HFFc6 (cell line): ENCODE measurements at regions not wholly inside any gene's neighbourhood (a gene's known extent, or its start where the extent isn't known, plus 50 kb on each side); places are given as distances from the start of the nearest gene placed in this dataset.
A peak's percentile ranks its signal among the peaks of the same experiment; 100 is the strongest.

Source experiments
- DNase-seq: peaks from one replicate; pipeline ENCODE4 v3.0.0-alpha.2; 2018
- H3K27ac Mint-ChIP-seq: 2 replicates; pipeline ENCODE4 v1.8.0; 2020; ENCODE audit warnings: mild to moderate bottlenecking, mixed read lengths
- H3K27me3 Mint-ChIP-seq: 2 replicates; pipeline ENCODE4 v1.8.0; 2021; ENCODE audit warnings: mild to moderate bottlenecking, moderate library complexity, mixed read lengths; ENCODE audit not compliant: insufficient read depth
- H3K36me3 Mint-ChIP-seq: 2 replicates; pipeline ENCODE4 v1.8.0; 2021; ENCODE audit warnings: low read depth, mixed read lengths
- H3K4me1 Mint-ChIP-seq: 2 replicates; pipeline ENCODE4 v1.8.0; 2020; ENCODE audit warnings: low read depth, mixed read lengths
- H3K4me3 Mint-ChIP-seq: 2 replicates; pipeline ENCODE4 v1.8.0; 2020; ENCODE audit warnings: mild to moderate bottlenecking, moderate library complexity, mixed read lengths
- H3K9me3 Mint-ChIP-seq: 2 replicates; pipeline ENCODE4 v1.8.0; 2020; ENCODE audit warnings: mild to moderate bottlenecking, mixed read lengths
- TF ChIP-seq, protein P1 (sequence below): fragments of 200-600 bp; sonication (generic); IDR thresholded peaks from 2 replicates; pipeline ENCODE4 v1.5.0; 2021; ENCODE audit warnings: antibody characterized with exemption, mild to moderate bottlenecking

DNA sequence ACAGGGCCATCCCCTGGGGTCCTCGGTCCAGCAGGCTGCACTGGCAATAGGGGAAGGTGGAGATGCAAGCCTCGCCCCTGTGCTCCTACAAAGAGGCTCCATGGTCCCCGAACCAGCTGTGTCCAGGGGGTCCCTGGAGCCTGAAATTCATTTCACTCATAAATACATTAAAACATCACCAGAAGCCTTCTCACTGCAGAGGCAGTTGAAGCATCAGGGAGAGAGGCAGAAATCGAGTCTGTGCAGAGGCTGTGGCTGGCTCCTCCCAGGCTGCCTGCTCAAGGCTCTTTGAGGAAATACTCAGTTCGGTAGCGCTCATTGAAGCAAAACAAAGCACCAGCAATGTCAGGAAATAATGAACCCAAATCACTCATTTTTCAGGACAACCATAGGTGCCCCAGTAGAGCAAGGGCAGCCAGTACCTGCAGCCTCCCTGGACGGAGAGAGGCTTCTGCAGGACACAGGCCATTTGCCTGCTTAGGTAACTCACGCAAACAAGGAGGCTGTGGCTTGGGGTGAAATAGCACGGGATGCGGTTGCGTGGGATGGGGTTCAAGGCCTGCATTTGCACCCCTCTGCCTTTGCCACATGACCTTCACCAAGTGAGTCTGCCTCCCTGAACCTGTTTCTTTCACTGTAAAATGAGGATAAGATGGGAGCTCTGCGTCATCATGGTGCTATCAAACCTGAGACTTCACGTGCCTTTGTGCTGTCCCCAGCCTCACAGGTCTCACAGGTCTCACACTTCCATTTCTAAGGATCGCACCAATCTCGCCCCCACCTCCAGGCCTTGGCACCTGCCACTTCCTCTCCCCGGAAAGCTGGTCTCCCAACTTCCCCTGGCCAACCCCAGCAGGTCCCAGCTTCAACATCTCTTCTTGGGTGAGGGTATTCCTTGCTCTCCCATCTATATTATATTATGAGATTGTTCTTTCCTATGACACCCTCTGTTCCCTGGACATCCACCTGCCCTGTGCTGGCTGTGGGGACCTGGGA lies 84.3 kb upstream of the SHISAL1 start:
- Mint-ChIP-seq H3K9me3 (no peaks in the 10 kb centered on the region), H3K36me3 (no peaks in the 10 kb centered on the region), H3K27me3 (peaks cover 18% of the 10 kb centered on the region), H3K27ac (no peak overlapping the region), H3K4me1 (no peaks in the 10 kb centered on the region), H3K4me3 (no peak overlapping the region)
- DNase-seq: no peak
- TF ChIP-seq, protein P1, sequence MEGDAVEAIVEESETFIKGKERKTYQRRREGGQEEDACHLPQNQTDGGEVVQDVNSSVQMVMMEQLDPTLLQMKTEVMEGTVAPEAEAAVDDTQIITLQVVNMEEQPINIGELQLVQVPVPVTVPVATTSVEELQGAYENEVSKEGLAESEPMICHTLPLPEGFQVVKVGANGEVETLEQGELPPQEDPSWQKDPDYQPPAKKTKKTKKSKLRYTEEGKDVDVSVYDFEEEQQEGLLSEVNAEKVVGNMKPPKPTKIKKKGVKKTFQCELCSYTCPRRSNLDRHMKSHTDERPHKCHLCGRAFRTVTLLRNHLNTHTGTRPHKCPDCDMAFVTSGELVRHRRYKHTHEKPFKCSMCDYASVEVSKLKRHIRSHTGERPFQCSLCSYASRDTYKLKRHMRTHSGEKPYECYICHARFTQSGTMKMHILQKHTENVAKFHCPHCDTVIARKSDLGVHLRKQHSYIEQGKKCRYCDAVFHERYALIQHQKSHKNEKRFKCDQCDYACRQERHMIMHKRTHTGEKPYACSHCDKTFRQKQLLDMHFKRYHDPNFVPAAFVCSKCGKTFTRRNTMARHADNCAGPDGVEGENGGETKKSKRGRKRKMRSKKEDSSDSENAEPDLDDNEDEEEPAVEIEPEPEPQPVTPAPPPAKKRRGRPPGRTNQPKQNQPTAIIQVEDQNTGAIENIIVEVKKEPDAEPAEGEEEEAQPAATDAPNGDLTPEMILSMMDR: no peak

DNA sequence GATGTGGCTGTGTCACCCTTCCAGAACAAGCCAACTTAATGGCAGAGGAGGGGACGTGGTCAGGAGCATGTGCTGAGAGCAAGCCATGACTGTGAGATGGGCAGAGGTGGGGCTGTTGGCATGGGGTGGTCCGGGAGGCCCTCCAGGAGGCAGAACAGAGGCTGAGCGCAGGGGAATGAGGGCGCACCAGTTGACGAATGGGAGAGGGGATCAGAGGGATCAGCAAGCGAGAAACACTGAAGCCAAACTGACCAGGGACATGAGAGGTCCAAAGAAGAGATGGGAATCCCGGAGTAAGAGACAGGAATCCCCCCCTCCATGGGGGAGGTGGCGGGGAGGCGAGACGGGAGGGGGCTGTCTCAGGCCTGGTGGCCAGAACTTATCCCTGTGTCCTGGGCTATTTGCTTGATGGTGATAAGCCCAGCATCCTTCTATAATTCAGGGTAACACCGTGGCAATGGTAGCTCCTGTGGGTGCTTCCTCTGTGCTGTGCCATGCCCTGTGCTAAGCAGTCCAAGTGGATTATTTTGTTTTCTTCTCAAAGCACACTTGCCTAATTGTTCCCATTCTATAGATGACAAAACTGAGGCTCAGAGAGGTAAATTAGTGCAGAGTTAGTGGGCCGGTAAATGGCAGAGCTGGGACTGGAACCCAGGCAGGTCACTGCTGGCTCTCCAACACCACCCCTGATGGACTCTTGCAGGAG lies 83.4 kb upstream of the SHISAL1 start:
- no peak overlapping the region for H3K4me3 Mint-ChIP-seq
- no peaks in the 10 kb centered on the region for H3K4me1 Mint-ChIP-seq

DNA sequence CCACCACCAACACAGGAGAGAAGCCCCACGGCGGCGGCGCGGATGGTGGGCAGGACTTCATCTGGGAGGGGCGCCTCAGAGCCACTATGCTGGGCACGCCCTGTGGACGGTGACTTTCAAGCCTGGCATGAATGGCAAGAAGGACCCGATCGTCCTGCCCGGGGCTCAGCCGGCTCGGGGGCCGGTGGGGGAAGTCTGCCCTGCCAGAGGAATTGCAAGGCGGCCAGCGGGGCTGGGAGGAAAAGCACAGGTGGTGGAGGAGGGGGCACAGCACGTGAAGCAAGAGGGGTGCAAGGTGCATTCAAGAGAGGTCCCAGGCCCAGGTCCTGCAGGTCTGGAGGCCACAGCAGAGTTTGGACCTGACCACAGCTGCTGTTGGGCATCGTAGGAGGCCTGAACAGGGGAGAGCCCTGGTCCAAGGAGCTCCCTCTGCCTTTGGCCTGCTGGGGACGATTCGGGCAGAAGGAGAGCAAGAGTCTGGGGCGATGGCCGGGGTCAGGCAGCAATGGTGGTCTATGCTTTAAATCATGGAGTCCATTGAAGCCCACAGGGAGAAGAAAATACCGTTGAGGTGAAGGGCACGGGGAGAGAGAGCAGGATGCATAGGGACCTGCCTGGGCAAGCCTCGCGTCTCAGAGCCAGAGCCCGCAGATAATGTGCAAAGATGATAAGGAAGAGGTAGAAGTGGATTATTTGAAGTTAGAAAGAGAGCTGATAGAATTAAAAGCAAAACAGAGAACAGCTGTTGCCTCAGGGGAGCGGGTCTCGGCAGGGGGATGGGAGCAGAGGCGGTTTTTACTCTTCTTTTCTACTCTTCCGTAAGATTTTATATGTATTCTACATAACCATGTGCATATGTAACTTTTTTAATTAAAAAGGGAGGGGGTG lies 82.6 kb upstream of the SHISAL1 start:
- H3K36me3 Mint-ChIP-seq: no peaks in the 10 kb centered on the region

More for the DNA sequence above, 83.4 kb upstream of the SHISAL1 start:
- Mint-ChIP-seq H3K36me3 (no peaks in the 10 kb centered on the region), H3K27ac (no peak overlapping the region), H3K27me3 (peaks cover 14% of the 10 kb centered on the region), H3K9me3 (no peaks in the 10 kb centered on the region)
- no peak for DNase-seq
- TF ChIP-seq, protein P1: no peak

DNA sequence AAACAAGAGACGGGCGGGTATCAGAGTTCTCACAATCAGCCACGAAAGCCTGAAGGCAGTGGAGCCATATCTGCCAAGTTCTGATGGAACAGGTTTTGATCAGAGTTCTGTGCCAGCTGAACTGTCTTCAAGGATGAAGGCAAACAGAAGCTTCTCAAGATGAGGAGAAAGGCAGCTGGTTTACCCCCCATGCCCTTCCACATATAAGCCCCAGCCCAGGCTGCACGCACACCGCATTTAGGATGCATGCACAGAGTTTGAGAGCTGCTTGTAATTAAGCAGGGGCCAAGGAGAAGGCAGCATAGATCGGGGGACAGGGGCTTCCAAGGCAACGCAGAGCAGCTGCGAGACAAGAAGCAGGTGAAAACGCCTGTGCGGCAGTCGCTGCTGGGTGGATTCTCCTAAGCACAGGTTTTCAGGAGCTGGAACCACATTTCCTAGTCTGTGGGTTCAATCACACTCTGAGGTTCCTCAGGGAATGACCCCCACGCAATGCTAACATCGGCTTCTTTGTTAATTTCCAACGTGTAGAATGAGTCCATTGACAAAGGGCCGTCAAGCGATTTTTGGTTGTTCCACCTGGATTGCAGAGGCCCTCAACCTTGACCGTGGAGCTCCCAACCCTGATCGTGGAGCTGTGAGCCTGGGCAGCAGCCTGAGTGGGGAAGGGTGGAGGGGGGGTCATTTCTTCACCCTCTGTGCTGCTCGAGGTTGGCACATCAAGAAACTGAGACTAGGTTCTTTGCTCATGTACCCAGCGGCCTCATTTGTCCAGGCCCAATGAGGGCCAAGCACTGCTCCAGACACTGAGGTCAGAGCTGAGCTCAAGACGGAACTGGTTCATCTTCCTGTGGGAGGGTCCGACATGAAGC lies 81.7 kb upstream of the SHISAL1 start:
- H3K27ac Mint-ChIP-seq: no peak overlapping the region
- TF ChIP-seq, protein P1: no peak
- no peak overlapping the region for H3K4me3 Mint-ChIP-seq
- no peaks in the 10 kb centered on the region for H3K4me1 Mint-ChIP-seq
- DNase-seq: no peak
- peaks cover 13% of the 10 kb centered on the region for H3K27me3 Mint-ChIP-seq
- H3K9me3 Mint-ChIP-seq: no peaks in the 10 kb centered on the region
- no peaks in the 10 kb centered on the region for H3K36me3 Mint-ChIP-seq

More for the DNA sequence above, 82.6 kb upstream of the SHISAL1 start:
- TF ChIP-seq, protein P1: no peak
- DNase-seq: no peak
- no peak overlapping the region for H3K4me3 Mint-ChIP-seq
- no peaks in the 10 kb centered on the region for H3K9me3 Mint-ChIP-seq
- no peaks in the 10 kb centered on the region for H3K4me1 Mint-ChIP-seq
- H3K27me3 Mint-ChIP-seq: peaks cover 13% of the 10 kb centered on the region
- H3K27ac Mint-ChIP-seq: peak overlapping the region; percentile 15; the same call in 1 of the 2 replicates
